ENCODE measurements at regions not wholly inside any gene's neighbourhood (a gene's known extent, or its start where the extent isn't known, plus 50 kb on each side); places are given as distances from the start of the nearest gene placed in this dataset.

- H3K79me2 ChIP-seq (ENCODE audit: control insufficient read depth in 1 of 2, insufficient read depth in 2 of 2, low read length in 2 of 2) = no peaks in the 10 kb centered on the region
- no peak overlapping the region for H2AFZ ChIP-seq (ENCODE audit: low read length)
- no peak overlapping the region for H4K8ac ChIP-seq (ENCODE audit: extremely low read depth, insufficient read depth, low read length)
- CTCF ChIA-PET (ENCODE audit: partially characterized antibody) = interaction anchor here (0.6 kb wide), 1 partner anchor 350 kb away, joined by 3 read pairs; no protein-coding TSS in a partner anchor
- H3K18ac ChIP-seq (ENCODE audit: extremely low read depth, low read length) = no peak overlapping the region
- no peak overlapping the region for H2BK120ac ChIP-seq (replicated peaks; ENCODE audit: low read depth, low read length)
- no peaks in the 10 kb centered on the region for H3K27me3 ChIP-seq (replicated peaks in 1 of 4; ENCODE audit: control insufficient read depth in 3 of 4, extremely low read depth in 1 of 4, insufficient read depth in 3 of 4, low read length in 3 of 4)
- H4K20me1 ChIP-seq (replicated peaks in 1 of 2; ENCODE audit: control insufficient read depth in 1 of 2, insufficient read depth in 2 of 2, low read length in 2 of 2) = no peaks in the 10 kb centered on the region
- H2BK20ac ChIP-seq (ENCODE audit: low read length) = no peak overlapping the region
- no peak overlapping the region for H2AK5ac ChIP-seq (ENCODE audit: low read depth, low read length)
- H3K9me3 ChIP-seq (ENCODE audit: insufficient read depth in 2 of 2, low read depth in 1 of 2, low read length in 1 of 2) = no peaks in the 10 kb centered on the region
- H3K23ac ChIP-seq (ENCODE audit: insufficient read length) = no peak overlapping the region
- H2BK12ac ChIP-seq (ENCODE audit: low read depth, low read length) = no peak overlapping the region
- no peaks in the 10 kb centered on the region for H3K4me1 ChIP-seq (replicated peaks in 1 of 4; ENCODE audit: control insufficient read depth in 3 of 4, insufficient read depth in 4 of 4, low read length in 3 of 4)
- H2BK5ac ChIP-seq (ENCODE audit: low read depth, low read length) = no peak overlapping the region
- no peaks in the 10 kb centered on the region for H3K79me1 ChIP-seq (ENCODE audit: low read depth, low read length)
- H2BK15ac ChIP-seq (ENCODE audit: low read length) = no peak overlapping the region
- FAIRE-seq (no peak), DNase-seq (ENCODE audit: low read depth in 1 of 2, low spot score in 2 of 2) (no peak)
- no peaks in the 10 kb centered on the region for H3K36me3 ChIP-seq (ENCODE audit: control insufficient read depth in 2 of 4, insufficient read depth in 4 of 4, low read length in 3 of 4)
- POLR2A ChIA-PET (ENCODE audit: partially characterized antibody) = no interaction called here
- H3K9ac ChIP-seq (replicated peaks in 1 of 4; ENCODE audit: extremely low read depth in 1 of 4, low read depth in 3 of 4, low read length in 3 of 4) = no peak overlapping the region
- H3K4me2 ChIP-seq (ENCODE audit: insufficient read depth in 1 of 2, low read depth in 2 of 2, low read length in 2 of 2) = no peak overlapping the region
- H3K27ac ChIP-seq (ENCODE audit: low read depth, low read length) = no peak overlapping the region
- H4K91ac ChIP-seq (replicated peaks; ENCODE audit: insufficient read length, low read length) = no peak overlapping the region
- no peak overlapping the region for H3K14ac ChIP-seq (ENCODE audit: insufficient read length)
- no peaks in the 10 kb centered on the region for H3K23me2 ChIP-seq (ENCODE audit: low read depth, low read length)
- H4K5ac ChIP-seq (ENCODE audit: insufficient read length, low read depth, low read length) = no peak overlapping the region
- no peak overlapping the region for H3K56ac ChIP-seq (replicated peaks; ENCODE audit: insufficient read length, low read depth, low read length)
- no peak overlapping the region for H3K4ac ChIP-seq (replicated peaks; ENCODE audit: insufficient read length, low read depth, low read length)
- no peak overlapping the region for H3K4me3 ChIP-seq (ENCODE audit: extremely low read depth in 1 of 4, insufficient read depth in 2 of 4, low read depth in 3 of 4, low read length in 4 of 4)
- 80% methylated on average over 4 of the region's 4 CpGs; no CpG with 5 or more reads in 1 of the 2 experiments for WGBS, 2 experiments (ENCODE audit: extremely low coverage in 1 of 2, insufficient coverage in 1 of 2, insufficient read length in 1 of 2, insufficient replicate concordance in 2 of 2, low coverage in 1 of 2, low lambda C conversion rate in 2 of 2, missing lambda C conversion rate in 1 of 2)
- TF ChIP-seq CBX8 (IDR thresholded peaks at IDR 0.05; ENCODE audit: borderline replicate concordance, low read depth, low read length) (no peak), CHD2 (IDR thresholded peaks at IDR 0.05; ENCODE audit: low read length) (no peak), SIRT6 (IDR thresholded peaks at IDR 0.05; ENCODE audit: low read length) (no peak), SIN3A (conservative IDR thresholded peaks at IDR 0.05 in 1 of 2, IDR thresholded peaks at IDR 0.05 in 1 of 2; ENCODE audit: low read depth in 1 of 2, low read length in 2 of 2) (no peak), CTCF (IDR thresholded peaks at IDR 0.05; ENCODE audit: control extremely low read depth in 1 of 3, insufficient read depth in 1 of 3, low read depth in 1 of 3, low read length in 3 of 3) (no peak), NRF1 (IDR thresholded peaks at IDR 0.05; ENCODE audit: low read depth, low read length) (no peak), HDAC6 (IDR thresholded peaks at IDR 0.05; ENCODE audit: low read depth, low read length) (no peak), JUND (IDR thresholded peaks at IDR 0.05; ENCODE audit: low read length) (no peak), KDM4A (IDR thresholded peaks at IDR 0.05; ENCODE audit: low read depth, low read length, severe bottlenecking) (no peak), RAD21 (IDR thresholded peaks at IDR 0.05 in 1 of 2, conservative IDR thresholded peaks at IDR 0.05 in 1 of 2; ENCODE audit: low read depth in 2 of 2, low read length in 2 of 2) (no peak), SRF (IDR thresholded peaks at IDR 0.05; ENCODE audit: low read depth, low read length) (no peak), RBBP5 (IDR thresholded peaks at IDR 0.05; ENCODE audit: borderline replicate concordance, low read depth, low read length) (no peak)
Measured at GRCh38 chr7:67990003-67990402, 993.4 kb downstream of the TYW1 start.

Measured in H1 (cell line).